SK-MEL-5 (cell line): ENCODE measurements at regions not wholly inside any gene's neighbourhood (a gene's known extent, or its start where the extent isn't known, plus 50 kb on each side); places are given as distances from the start of the nearest gene placed in this dataset.
"Not testable (repeated sequence)": the region's sequence is repeated elsewhere in the genome, so short reads cannot be mapped to it uniquely, and the experiment has no call there.

ENCODE experiments used
- DNase-seq: peaks from one replicate; pipeline ENCODE4 v3.0.0-alpha.2; 2016; ENCODE audit warnings: low read depth, low spot score
- in situ Hi-C: cut with HindIII; loops from 2 replicates; pipeline ENCODE4 v1.10.0; 2016; ENCODE audit warnings: low sequenced_read_pairs, high pct_unique_total_duplicates, low pct_unique_long_range_greater_than_20kb

GRCh38 chr18:51486735-51487366 is 289.4 kb upstream of the MEX3C start:
- DNase-seq = no peak
- in situ Hi-C loops = no loop called here

GRCh38 chr18:51490417-51490816 is 292.9 kb upstream of the MEX3C start:
- no peak for DNase-seq
- in situ Hi-C loops = no loop called here

- no peak for DNase-seq
- in situ Hi-C loops = no loop called here
Observed at GRCh38 chr18:51490860-51491259, 293.4 kb upstream of the MEX3C start.

- no peak for DNase-seq
Observed at GRCh38 chr18:51491678-51492372, 294.3 kb upstream of the MEX3C start.

GRCh38 chr18:51498085-51498855 is 300.8 kb upstream of the MEX3C start:
- DNase-seq = no peak

More at GRCh38 chr18:51491678-51492372, 294.3 kb upstream of the MEX3C start:
- in situ Hi-C loops = no loop called here

DNA sequence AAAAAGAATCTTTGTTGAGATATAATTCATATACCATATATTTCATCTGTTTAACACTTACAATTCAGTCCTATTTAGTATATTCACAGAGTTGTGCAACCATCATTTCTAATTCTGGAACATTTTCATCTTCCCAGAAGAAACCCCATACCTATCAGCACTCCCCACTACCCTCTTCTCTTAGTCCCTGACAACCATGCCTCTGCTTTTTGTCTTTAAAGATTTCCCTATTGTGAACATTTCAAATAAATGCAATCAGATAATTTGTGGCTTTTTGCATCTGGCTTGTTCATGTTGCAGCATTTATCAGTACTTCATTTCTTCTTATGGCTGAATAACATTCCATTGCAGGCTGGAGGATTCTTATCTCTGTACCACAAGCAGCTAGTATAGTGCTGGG is 305.9 kb upstream of the MEX3C start:
- in situ Hi-C loops = no loop called here
- DNase-seq = no peak

More at GRCh38 chr18:51498085-51498855, 300.8 kb upstream of the MEX3C start:
- in situ Hi-C loops = no loop called here

DNA sequence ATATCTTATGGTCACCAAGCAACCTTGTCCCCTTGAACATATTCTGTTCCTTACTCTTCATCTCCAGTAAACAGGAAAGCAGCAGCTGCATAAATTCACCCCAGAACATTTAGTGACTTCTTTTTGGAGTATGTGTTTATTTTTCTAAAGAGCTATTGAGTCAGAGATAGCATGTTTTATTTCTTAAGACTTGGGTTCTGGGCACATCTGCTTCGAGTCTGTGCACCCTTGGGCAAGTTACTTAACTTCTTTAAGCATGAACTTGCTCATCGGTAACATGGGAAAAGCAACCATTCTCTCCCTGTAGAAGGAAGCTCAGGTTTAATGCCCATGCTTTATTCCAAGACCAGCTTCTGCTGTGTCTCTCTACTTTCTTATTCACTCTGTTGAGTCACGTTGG is 309.3 kb upstream of the MEX3C start:
- in situ Hi-C loops = no loop called here
- no peak for DNase-seq

- in situ Hi-C loops, DNase-seq: not testable (repeated sequence)
Observed at GRCh38 chr18:51508410-51508809, 310.9 kb upstream of the MEX3C start.

DNA sequence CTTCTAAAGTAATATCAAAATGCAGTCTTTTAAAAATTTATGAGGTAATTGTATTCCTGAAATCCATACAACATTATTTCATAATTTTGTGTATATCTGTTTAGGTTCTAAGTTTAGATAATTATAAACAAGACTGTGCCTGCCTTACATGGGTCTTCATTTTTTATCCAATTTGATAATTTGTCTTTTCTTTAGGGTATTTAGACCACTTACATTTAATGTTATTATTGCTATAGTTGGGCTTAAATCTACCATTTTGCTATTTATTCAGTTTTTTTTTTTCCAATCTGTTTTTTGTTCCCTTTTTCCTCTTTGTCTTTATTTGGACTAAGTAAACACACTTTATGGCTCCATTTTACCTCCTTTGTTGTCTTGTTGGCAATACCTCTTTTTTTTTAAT is 312.5 kb upstream of the MEX3C start:
- in situ Hi-C loops = no loop called here
- DNase-seq = no peak

- no peak for DNase-seq
- in situ Hi-C loops = no loop called here
Observed at GRCh38 chr18:51513517-51513916, 316.0 kb upstream of the MEX3C start.

- in situ Hi-C loops = no loop called here
- DNase-seq = no peak
Observed at GRCh38 chr18:51514128-51514527, 316.6 kb upstream of the MEX3C start.

DNA sequence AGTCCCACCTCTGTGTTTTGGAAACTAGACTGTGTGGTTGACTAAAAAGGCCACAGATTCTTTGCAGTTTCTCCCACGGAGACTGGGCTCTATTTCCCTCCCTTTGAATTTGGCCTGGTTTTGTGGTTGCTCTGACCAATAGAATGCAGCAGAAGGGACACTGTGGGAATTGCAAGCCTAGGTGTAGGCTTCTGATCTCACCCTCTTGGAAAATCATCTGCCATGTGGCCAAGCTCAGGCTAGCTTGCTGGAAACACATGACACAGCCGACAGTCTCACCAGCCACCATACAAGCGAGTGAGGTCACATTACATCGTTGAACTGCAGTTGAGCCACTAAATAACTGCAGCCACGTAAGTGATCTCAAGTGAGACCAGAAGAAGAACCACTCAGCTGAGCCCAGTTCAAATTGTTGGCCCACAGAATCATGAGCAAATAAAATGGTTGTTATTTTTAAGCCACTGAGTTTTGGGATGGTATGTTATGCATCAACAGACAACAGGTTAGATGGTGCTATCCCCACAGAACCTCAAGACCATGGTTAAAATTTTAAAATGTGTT is 319.1 kb upstream of the MEX3C start:
- no peak for DNase-seq
- in situ Hi-C loops = no loop called here

- in situ Hi-C loops = no loop called here
- no peak for DNase-seq
Observed at GRCh38 chr18:51519571-51519970, 322.1 kb upstream of the MEX3C start.

- no peak for DNase-seq
- in situ Hi-C loops = no loop called here
Observed at GRCh38 chr18:51520676-51521180, 323.2 kb upstream of the MEX3C start.

DNA sequence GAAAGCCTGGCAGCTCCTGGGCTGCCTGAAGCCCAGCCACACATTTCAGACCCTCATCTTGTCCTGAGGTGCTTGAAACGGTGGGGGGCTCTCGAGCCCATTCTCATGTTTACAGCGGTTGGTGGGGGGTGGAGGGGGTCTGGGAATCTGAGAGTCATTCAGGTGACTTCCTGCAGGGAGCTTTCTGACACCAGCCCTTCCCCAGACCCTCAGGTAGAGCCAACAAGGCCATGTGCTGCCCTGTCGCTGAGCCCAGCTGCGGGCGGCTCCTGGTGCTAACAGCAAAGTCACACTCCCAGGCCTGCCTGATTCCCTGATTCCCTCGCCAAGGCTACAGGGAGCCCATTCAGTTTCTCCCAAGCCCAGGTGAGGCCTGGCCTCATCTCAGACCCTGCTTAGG is 324.9 kb upstream of the MEX3C start:
- in situ Hi-C loops = no loop called here
- no peak for DNase-seq

DNA sequence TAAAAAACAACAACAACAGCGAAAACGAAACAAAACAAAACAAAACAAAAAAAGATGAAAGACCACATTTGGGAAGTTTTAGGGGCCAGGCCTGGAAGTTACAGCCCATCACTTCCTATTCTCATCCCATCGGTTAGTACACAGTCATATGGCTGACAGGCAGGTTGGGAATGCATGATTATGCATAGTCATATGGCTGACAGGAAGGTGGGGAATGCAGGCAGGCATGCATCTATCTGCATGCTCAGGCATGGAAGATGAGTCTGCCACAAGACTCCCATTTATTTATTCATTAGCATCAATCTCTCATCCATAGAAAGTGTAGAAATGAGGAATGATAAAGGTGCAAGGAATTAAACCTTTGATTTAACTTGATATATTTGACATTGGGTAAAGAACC is 325.3 kb upstream of the MEX3C start:
- DNase-seq = no peak

GRCh38 chr18:51523671-51524070 is 326.2 kb upstream of the MEX3C start:
- DNase-seq = no peak
- in situ Hi-C loops = no loop called here

More for the DNA sequence above, 325.3 kb upstream of the MEX3C start:
- in situ Hi-C loops = no loop called here
